Stimulated activated CD4-positive, alpha-beta T cell treated with anti-CD3 and anti-CD28 coated beads, TNF-alpha, amount 100 ng/mL, for 24 hours (primary cell): ENCODE measurements at regions not wholly inside any gene's neighbourhood (a gene's known extent, or its start where the extent isn't known, plus 50 kb on each side); places are given as distances from the start of the nearest gene placed in this dataset.
"Not testable (repeated sequence)": the region's sequence is repeated elsewhere in the genome, so short reads cannot be mapped to it uniquely, and the experiment has no call there.

Experiments
- DNase-seq, 3 experiments: peaks; one replicate each; pipeline ENCODE4 v3.0.0-alpha.2; 2020; ENCODE audit warnings: low read depth in 3 of 3

GRCh38 chr6:152811785-152812184 is 61.2 kb downstream of the VIP start:
- DNase-seq, result no peak

GRCh38 chr6:152815230-152815872 is 64.8 kb downstream of the VIP start:
- DNase-seq, result no peak

GRCh38 chr6:152816055-152816454 is 65.5 kb downstream of the VIP start:
- no peak for DNase-seq

GRCh38 chr6:152821525-152821924 is 70.9 kb downstream of the VIP start:
- no peak for DNase-seq

- DNase-seq, result no peak
These were observed 74.1 kb downstream of the VIP start for GRCh38 chr6:152824666-152825065.

GRCh38 chr6:152828431-152828830 is 77.8 kb downstream of the VIP start:
- no peak for DNase-seq

- not testable (repeated sequence) for DNase-seq
These were observed 83.8 kb downstream of the VIP start for GRCh38 chr6:152834366-152834765.

- DNase-seq, result no peak
These were observed 85.9 kb downstream of the VIP start for GRCh38 chr6:152836523-152836922.

- no peak for DNase-seq
These were observed 94.8 kb downstream of the VIP start for GRCh38 chr6:152845421-152845820.

GRCh38 chr6:152846825-152847224 is 96.2 kb downstream of the VIP start:
- DNase-seq, result no peak

- no peak for DNase-seq
These were observed 98.3 kb downstream of the VIP start for GRCh38 chr6:152848919-152849318.

- DNase-seq, result no peak
These were observed 103.6 kb downstream of the VIP start for GRCh38 chr6:152854086-152854795.

- DNase-seq, result no peak
These were observed 107.5 kb downstream of the VIP start for GRCh38 chr6:152858141-152858540.

GRCh38 chr6:152859225-152859624 is 108.6 kb downstream of the VIP start:
- DNase-seq, result no peak

GRCh38 chr6:152863618-152864326 is 113.2 kb downstream of the VIP start:
- DNase-seq, result peak; percentile 36 to 51 (median 36)

- no peak for DNase-seq
These were observed 108.6 kb downstream of the FBXO5 start for GRCh38 chr6:152874267-152874666.

- DNase-seq, result no peak
These were observed 107.8 kb downstream of the FBXO5 start for GRCh38 chr6:152874846-152875568.

GRCh38 chr6:152879681-152880080 is 103.2 kb downstream of the FBXO5 start:
- no peak for DNase-seq

- no peak for DNase-seq
These were observed 89.7 kb downstream of the FBXO5 start for GRCh38 chr6:152893187-152893586.

GRCh38 chr6:152896923-152897322 is 85.9 kb downstream of the FBXO5 start:
- DNase-seq, result no peak

- peak; percentile 20 to 70 (median 25) for DNase-seq
These were observed 84.9 kb downstream of the FBXO5 start for GRCh38 chr6:152897807-152898399.

- no peak for DNase-seq
These were observed 78.2 kb downstream of the FBXO5 start for GRCh38 chr6:152904678-152905077.
